Endodermal cell (in vitro differentiated cells): ENCODE measurements at regions not wholly inside any gene's neighbourhood (a gene's known extent, or its start where the extent isn't known, plus 50 kb on each side); places are given as distances from the start of the nearest gene placed in this dataset.

Experiments used
- DNase-seq: peaks from one replicate; pipeline ENCODE4 v3.0.0-alpha.2; 2017
- H3K27ac ChIP-seq: 2 replicates; pipeline ENCODE4 v1.5.1; 2013; ENCODE audit warnings: mild to moderate bottlenecking, low read depth, low read length, moderate library complexity
- H3K27me3 ChIP-seq: 2 replicates; pipeline ENCODE4 v1.6.1; 2013; ENCODE audit warnings: mild to moderate bottlenecking, low read length, moderate library complexity; ENCODE audit not compliant: insufficient read depth, control insufficient read depth, poor library complexity, severe bottlenecking
- H3K36me3 ChIP-seq: 2 replicates; pipeline ENCODE4 v1.7.0; 2013; ENCODE audit warnings: mild to moderate bottlenecking, low read length, moderate library complexity; ENCODE audit not compliant: control insufficient read depth, insufficient read depth
- H3K4me1 ChIP-seq: one replicate; pipeline ENCODE4 v1.7.0; 2013; ENCODE audit warnings: low read length; ENCODE audit not compliant: control insufficient read depth, insufficient read depth
- H3K4me3 ChIP-seq: 2 replicates; pipeline ENCODE4 v1.5.1; 2013; ENCODE audit warnings: mild to moderate bottlenecking, low read length, moderate library complexity
- H3K9ac ChIP-seq: 2 replicates; pipeline ENCODE4 v1.6.1; 2013; ENCODE audit warnings: mild to moderate bottlenecking, low read length, moderate library complexity; ENCODE audit not compliant: poor library complexity, severe bottlenecking; ENCODE audit errors: extremely low read depth
- H3K9me3 ChIP-seq: 2 replicates; pipeline ENCODE4 v1.6.1; 2013; ENCODE audit warnings: mild to moderate bottlenecking, low read length, moderate library complexity; ENCODE audit not compliant: control insufficient read depth
- H3K27ac Mint-ChIP-seq: 2 replicates; pipeline ENCODE4 v1.8.0; 2020; ENCODE audit warnings: mixed read lengths
- H3K27me3 Mint-ChIP-seq: 2 replicates; pipeline ENCODE4 v1.8.0; 2021; ENCODE audit warnings: mild to moderate bottlenecking, mixed read lengths; ENCODE audit not compliant: insufficient read depth
- H3K36me3 Mint-ChIP-seq: 2 replicates; pipeline ENCODE4 v1.8.0; 2020; ENCODE audit warnings: low read depth, mixed read lengths
- H3K4me1 Mint-ChIP-seq: 2 replicates; pipeline ENCODE4 v1.8.0; 2020; ENCODE audit warnings: mixed read lengths
- H3K4me3 Mint-ChIP-seq: 2 replicates; pipeline ENCODE4 v1.8.0; 2020; ENCODE audit warnings: mild to moderate bottlenecking, moderate library complexity, mixed read lengths
- H3K9me3 Mint-ChIP-seq: 2 replicates; pipeline ENCODE4 v1.8.0; 2020; ENCODE audit warnings: mild to moderate bottlenecking, mixed read lengths
- WGBS, 2 experiments: methylation state at CpG; one replicate each; pipeline versions ENCODE4 v1.1.5 to v1.1.7; 2013; ENCODE audit warnings: missing lambda C conversion rate in 2 of 2, mixed read lengths in 1 of 2; ENCODE audit not compliant: insufficient coverage in 1 of 2, insufficient read length in 1 of 2; 5-methylcytosine and 5-hydroxymethylcytosine counted together
- TF ChIP-seq, protein P1 (sequence below): fragments of 200-600 bp; sonication (generic); conservative IDR thresholded peaks from 2 replicates; pipeline ENCODE4 v1.5.0; 2021; ENCODE audit warnings: antibody characterized with exemption, mild to moderate bottlenecking

DNA sequence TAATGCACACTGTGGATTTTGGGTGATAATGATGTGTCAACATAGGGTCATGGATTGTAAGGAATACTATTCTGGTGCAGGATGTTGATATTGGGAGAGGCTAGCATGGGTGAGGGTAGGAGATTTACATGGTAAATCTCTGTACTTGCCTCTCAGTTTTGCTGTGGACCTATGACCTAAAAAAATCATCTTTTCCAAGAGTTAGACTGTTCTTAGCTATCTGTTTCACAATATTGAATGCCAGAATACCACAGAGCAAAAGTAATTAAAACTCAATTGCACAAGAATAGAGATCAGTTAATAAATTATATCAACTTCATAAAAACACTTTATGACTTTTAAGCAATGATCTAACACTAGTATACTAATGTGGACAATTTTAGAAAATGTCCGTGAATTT, 651.6 kb downstream of the HTR1A start:
- Histone ChIP-seq H3K9ac (no peak overlapping the region), H3K36me3 (no peaks in the 10 kb centered on the region), H3K27me3 (no peaks in the 10 kb centered on the region), H3K27ac (no peak overlapping the region), H3K9me3 (no peaks in the 10 kb centered on the region), H3K4me3 (no peak overlapping the region), H3K4me1 (no peaks in the 10 kb centered on the region)
- DNase-seq = no peak
- Mint-ChIP-seq H3K27ac (no peak overlapping the region), H3K27me3 (no peaks in the 10 kb centered on the region), H3K4me1 (no peaks in the 10 kb centered on the region), H3K9me3 (no peaks in the 10 kb centered on the region), H3K36me3 (no peaks in the 10 kb centered on the region), H3K4me3 (no peak overlapping the region)
- 83 to 100% methylated on average over 1 of the region's 1 CpG for WGBS, 2 experiments
- TF ChIP-seq, protein P1, sequence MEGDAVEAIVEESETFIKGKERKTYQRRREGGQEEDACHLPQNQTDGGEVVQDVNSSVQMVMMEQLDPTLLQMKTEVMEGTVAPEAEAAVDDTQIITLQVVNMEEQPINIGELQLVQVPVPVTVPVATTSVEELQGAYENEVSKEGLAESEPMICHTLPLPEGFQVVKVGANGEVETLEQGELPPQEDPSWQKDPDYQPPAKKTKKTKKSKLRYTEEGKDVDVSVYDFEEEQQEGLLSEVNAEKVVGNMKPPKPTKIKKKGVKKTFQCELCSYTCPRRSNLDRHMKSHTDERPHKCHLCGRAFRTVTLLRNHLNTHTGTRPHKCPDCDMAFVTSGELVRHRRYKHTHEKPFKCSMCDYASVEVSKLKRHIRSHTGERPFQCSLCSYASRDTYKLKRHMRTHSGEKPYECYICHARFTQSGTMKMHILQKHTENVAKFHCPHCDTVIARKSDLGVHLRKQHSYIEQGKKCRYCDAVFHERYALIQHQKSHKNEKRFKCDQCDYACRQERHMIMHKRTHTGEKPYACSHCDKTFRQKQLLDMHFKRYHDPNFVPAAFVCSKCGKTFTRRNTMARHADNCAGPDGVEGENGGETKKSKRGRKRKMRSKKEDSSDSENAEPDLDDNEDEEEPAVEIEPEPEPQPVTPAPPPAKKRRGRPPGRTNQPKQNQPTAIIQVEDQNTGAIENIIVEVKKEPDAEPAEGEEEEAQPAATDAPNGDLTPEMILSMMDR = no peak

DNA sequence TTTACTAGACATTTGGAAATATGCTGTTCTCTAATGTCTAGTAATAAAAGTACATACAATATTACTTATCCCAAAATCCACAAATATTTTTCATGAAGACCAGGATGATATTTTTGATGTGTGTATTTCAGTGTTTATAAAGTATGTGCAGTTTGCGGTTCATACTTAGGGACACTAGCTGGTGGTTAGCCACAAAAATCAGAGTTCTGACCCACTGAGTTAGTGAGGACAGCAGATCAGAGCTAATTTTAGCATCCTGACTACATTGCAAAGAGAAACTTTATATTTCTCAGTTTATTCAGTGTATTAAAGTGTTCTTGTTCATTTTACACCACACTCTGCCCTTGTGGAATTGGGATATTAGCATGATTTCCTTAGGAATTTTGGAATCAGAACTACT, 655.3 kb downstream of the HTR1A start:
- H3K9me3 ChIP-seq = no peaks in the 10 kb centered on the region
- H3K36me3 ChIP-seq = no peaks in the 10 kb centered on the region
- no peaks in the 10 kb centered on the region for H3K27me3 Mint-ChIP-seq
- H3K27ac Mint-ChIP-seq = no peak overlapping the region
- no peak overlapping the region for H3K4me3 ChIP-seq
- no peaks in the 10 kb centered on the region for H3K9me3 Mint-ChIP-seq
- H3K36me3 Mint-ChIP-seq = no peaks in the 10 kb centered on the region
- H3K27me3 ChIP-seq = no peaks in the 10 kb centered on the region
- no peaks in the 10 kb centered on the region for H3K4me1 ChIP-seq
- TF ChIP-seq, protein P1 = no peak
- no peak overlapping the region for H3K4me3 Mint-ChIP-seq
- no peaks in the 10 kb centered on the region for H3K4me1 Mint-ChIP-seq
- WGBS, 2 experiments = 93 to 100% methylated on average over 1 of the region's 1 CpG
- DNase-seq = no peak
- H3K9ac ChIP-seq = no peak overlapping the region
- H3K27ac ChIP-seq = no peak overlapping the region

DNA sequence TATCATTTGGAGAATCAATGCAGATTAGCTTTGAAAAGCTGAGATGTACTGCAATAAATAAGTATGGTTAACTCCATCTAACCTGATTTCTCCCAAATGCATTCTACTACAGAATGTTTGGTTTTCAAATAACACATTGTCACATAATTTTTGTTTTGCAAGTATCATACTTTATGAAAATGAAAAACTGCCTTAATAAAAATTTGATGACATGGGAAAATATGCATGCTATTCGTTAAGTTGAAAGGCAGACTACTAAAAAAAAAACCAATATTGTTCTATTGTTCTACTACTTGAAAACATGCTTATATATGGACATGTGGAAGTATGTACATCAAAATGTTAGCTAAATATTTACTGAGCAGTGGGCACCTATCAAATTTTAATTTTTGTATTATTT, 668.9 kb downstream of the HTR1A start:
- Mint-ChIP-seq H3K27ac (no peak overlapping the region), H3K4me1 (no peaks in the 10 kb centered on the region), H3K4me3 (no peak overlapping the region), H3K36me3 (no peaks in the 10 kb centered on the region), H3K27me3 (no peaks in the 10 kb centered on the region), H3K9me3 (no peaks in the 10 kb centered on the region)
- Histone ChIP-seq H3K9ac (no peak overlapping the region), H3K27me3 (no peaks in the 10 kb centered on the region), H3K4me1 (no peaks in the 10 kb centered on the region), H3K9me3 (no peaks in the 10 kb centered on the region), H3K27ac (no peak overlapping the region), H3K4me3 (no peak overlapping the region), H3K36me3 (no peaks in the 10 kb centered on the region)
- no peak for DNase-seq
- 75% methylated on average over 1 of the region's 1 CpG; no CpG with 5 or more reads in 1 of the 2 experiments for WGBS, 2 experiments
- TF ChIP-seq, protein P1 = no peak
